DMS153 (cell line): ENCODE measurements at regions not wholly inside any gene's neighbourhood (a gene's known extent, or its start where the extent isn't known, plus 50 kb on each side); places are given as distances from the start of the nearest gene placed in this dataset.

ENCODE experiments used
- DNase-seq: peaks from one replicate; lab custom pipeline; 2025; lab: John Stamatoyannopoulos, UW

- no peak for DNase-seq
These were observed 52.0 kb upstream of the RTN4 start for GRCh38 chr2:55102056-55102812.

DNA sequence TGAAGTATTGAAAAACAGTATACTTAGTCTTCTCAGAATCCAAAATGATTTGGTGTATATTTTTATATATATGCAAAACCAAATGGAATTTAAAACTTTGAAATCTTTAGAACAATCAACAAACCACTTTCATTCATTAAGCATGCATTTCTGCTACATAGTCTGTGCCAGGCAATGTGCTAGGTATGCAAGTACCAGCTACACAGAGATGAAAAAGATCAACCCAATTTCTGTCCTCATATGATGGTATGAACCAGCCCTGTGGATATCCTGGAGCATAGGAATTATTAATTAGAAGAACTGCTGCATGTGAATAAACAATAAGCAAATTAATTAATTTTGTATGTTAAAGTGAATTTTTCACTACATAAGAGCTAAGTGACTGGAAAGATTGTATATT is 51.2 kb upstream of the RTN4 start:
- no peak for DNase-seq

DNA sequence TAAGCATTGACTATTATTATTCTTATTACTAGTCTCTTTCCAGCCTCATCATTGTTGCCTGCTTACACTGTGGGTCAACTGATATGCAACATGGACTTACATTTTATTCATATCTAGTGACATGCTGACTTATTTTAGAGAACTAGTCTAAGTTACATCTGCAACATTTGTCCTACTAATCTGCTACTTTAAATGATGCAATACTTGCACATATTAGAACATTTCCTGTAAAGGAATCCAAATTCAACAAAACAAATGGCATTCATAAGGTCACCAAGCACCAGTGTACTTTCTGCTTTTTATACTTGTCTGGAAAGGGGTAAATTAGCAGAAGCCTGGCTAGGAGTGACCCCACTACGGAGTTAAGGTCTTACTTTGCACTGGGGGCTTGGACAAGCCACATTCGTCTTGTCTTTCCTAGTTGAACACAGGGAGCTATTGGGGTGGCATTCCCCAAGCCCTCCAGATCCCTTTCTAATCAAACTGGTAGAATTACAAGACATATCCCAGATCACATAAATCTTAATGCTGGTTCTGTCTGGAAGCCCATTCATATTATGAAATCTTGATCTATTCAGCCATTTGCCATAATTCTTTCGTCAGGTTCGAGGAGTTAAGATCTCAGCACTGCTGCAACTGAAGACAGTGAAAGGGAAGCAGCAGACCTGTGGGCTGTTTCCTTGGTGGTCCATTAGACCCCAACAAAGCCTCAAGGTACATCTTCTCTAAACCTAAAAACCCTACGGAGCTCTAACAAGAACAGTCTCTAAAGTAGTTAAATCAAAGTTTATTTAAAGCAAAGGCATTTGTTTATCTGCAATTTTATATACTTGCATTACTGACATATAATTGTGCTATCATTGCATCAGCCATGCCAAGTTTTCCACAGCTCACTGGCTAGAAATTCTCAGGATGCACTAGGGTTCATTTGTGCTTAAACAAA is 49.9 kb upstream of the RTN4 start:
- no peak for DNase-seq
